HepG2 (cell line): ENCODE measurements at regions not wholly inside any gene's neighbourhood (a gene's known extent, or its start where the extent isn't known, plus 50 kb on each side); places are given as distances from the start of the nearest gene placed in this dataset.

ENCODE experiments used
- ATAC-seq: fragments of 200-7000 bp; cut with Tn5 transposase; 3 replicates; pipeline ENCODE4 v1.9.1; 2020; ENCODE audit warnings: mild to moderate bottlenecking, moderate library complexity
- BruUV-seq: library from RNA; stranded (reverse); fragments of 400-500 nt; replicated peaks from 2 replicates; lab custom pipeline; 2021; lab: Mats Ljungman, UMichigan
- CTCF ChIA-PET: fragments of 300-600 bp; formaldehyde crosslinking; extraction: SDS; loops from one replicate; lab custom pipeline; 2021; ENCODE audit warnings: low total read pairs, inconsistent platforms, low intra/inter-chr PET ratio; lab: Yijun Ruan, JAX
- POLR2A ChIA-PET: fragments of 350-600 bp; sonication (Branson Sonifier 250); formaldehyde crosslinking; loops from one replicate; lab custom pipeline; 2020; ENCODE audit warnings: antibody characterized with exemption, inconsistent platforms; lab: Yijun Ruan, JAX
- DNase-seq: peaks from one replicate; pipeline ENCODE4 v3.0.0-alpha.2; 2015; ENCODE audit warnings: low spot score
- FAIRE-seq: peaks from 3 replicates; lab custom pipeline; 2011; peaks lifted over from hg19 to GRCh38; lab: Jason Lieb, UNC
- H2AFZ ChIP-seq: one replicate; pipeline ENCODE4 v1.6.1; 2011; ENCODE audit warnings: low read length, inconsistent platforms
- H3K27ac ChIP-seq: fragments of 300-600 bp; 3 replicates; pipeline ENCODE4 v1.8.0; 2011; ENCODE audit warnings: mixed run types, mild to moderate bottlenecking, mixed read lengths, low read length, inconsistent platforms; ENCODE audit not compliant: insufficient read depth; ENCODE audit errors: extremely low read length
- H3K27me3 ChIP-seq, 2 experiments: fragments of 200-600 bp in 1 of 2; 2 replicates in 1 of 2; 3 replicates in 1 of 2; pipeline versions ENCODE4 v1.6.0 to v1.8.0; 2011; ENCODE audit warnings: low read length in 2 of 2, mild to moderate bottlenecking in 2 of 2, moderate library complexity in 2 of 2, inconsistent platforms in 1 of 2; ENCODE audit not compliant: insufficient read depth in 2 of 2, control insufficient read depth in 1 of 2
- H3K36me3 ChIP-seq, 2 experiments: fragments of 200-600 bp in 1 of 2; replicated peaks in 1 of 2; 2 replicates in 1 of 2; 3 replicates in 1 of 2; pipeline versions ENCODE4 v1.5.1 to v1.8.0; 2011; ENCODE audit warnings: low read length in 2 of 2, inconsistent platforms in 1 of 2; ENCODE audit not compliant: insufficient read depth in 2 of 2, control insufficient read depth in 1 of 2
- H3K4me1 ChIP-seq: 2 replicates; pipeline ENCODE4 v1.5.1; 2012; ENCODE audit warnings: low read length, inconsistent platforms; ENCODE audit not compliant: insufficient read depth
- H3K4me2 ChIP-seq: 2 replicates; pipeline ENCODE4 v1.6.0; 2011; ENCODE audit warnings: low read depth, low read length, inconsistent platforms
- H3K4me3 ChIP-seq, 3 experiments: fragments of 200-600 bp in 1 of 3; sonication (generic), shearing (Covaris generic) in 1 of 3; replicated peaks in 1 of 3; 2 replicates each; pipeline ENCODE4 v1.5.1; 2011 to 2016; ENCODE audit warnings: low read length in 3 of 3, inconsistent platforms in 2 of 3, low read depth in 2 of 3, mild to moderate bottlenecking in 2 of 3, control low read depth in 1 of 3, mixed read lengths in 1 of 3; ENCODE audit not compliant: insufficient read depth in 1 of 3
- H3K79me2 ChIP-seq: one replicate; pipeline ENCODE4 v1.6.1; 2011; ENCODE audit warnings: low read length, inconsistent platforms; ENCODE audit not compliant: insufficient read depth
- H3K9ac ChIP-seq: 2 replicates; pipeline ENCODE4 v1.6.0; 2011; ENCODE audit warnings: mild to moderate bottlenecking, low read depth, low read length, inconsistent platforms; ENCODE audit not compliant: insufficient read depth
- H3K9me3 ChIP-seq: 2 replicates; pipeline ENCODE4 v1.5.1; 2012; ENCODE audit warnings: mild to moderate bottlenecking, low read length
- H4K20me1 ChIP-seq: 2 replicates; pipeline ENCODE4 v1.6.0; 2011; ENCODE audit warnings: inconsistent platforms, mild to moderate bottlenecking, low read length, moderate library complexity; ENCODE audit not compliant: insufficient read depth
- AGO2 ChIP-seq: fragments of 200-400 bp; formaldehyde crosslinking; optimal IDR thresholded peaks from 2 replicates; pipeline ENCODE3; 2017; ENCODE audit warnings: mild to moderate bottlenecking, low read depth, low read length, moderate library complexity
- ASH2L ChIP-seq: fragments of 300-600, 200-600 bp; sonication (generic); IDR thresholded peaks from 2 replicates; pipeline ENCODE4 v1.7.0; 2017; ENCODE audit warnings: low read depth, mild to moderate bottlenecking, moderate library complexity, mixed read lengths, low read length; ENCODE audit not compliant: insufficient read length
- BCL6 ChIP-seq: IDR thresholded peaks from 2 replicates; pipeline ENCODE4 v1.6.1; 2016; ENCODE audit warnings: missing genetic modification reagents, missing compliant biosample characterization
- CEBPB ChIP-seq: IDR thresholded peaks from 2 replicates; pipeline ENCODE4 v1.6.1; 2011; ENCODE audit warnings: low read depth, low read length, improper control_type of control experiment, borderline replicate concordance
- CEBPG ChIP-seq: IDR thresholded peaks from 2 replicates; pipeline ENCODE4 v1.6.1; 2016
- ELF3 ChIP-seq: IDR thresholded peaks from 2 replicates; pipeline ENCODE4 v1.6.1; 2016; ENCODE audit warnings: missing genetic modification reagents, missing compliant biosample characterization
- KDM3A ChIP-seq: IDR thresholded peaks from 2 replicates; pipeline ENCODE4 v1.6.1; 2018; ENCODE audit warnings: low read depth, missing compliant biosample characterization
- PCBP1 ChIP-seq: fragments of 200-400 bp; formaldehyde crosslinking; IDR thresholded peaks from 2 replicates; pipeline ENCODE4 v1.6.1; 2017; ENCODE audit warnings: mild to moderate bottlenecking, low read depth, low read length, borderline replicate concordance
- PHF5A ChIP-seq: IDR thresholded peaks from one replicate; pipeline ENCODE4 v1.6.1; 2018; ENCODE audit warnings: low read depth, missing genetic modification reagents; ENCODE audit not compliant: unreplicated experiment
- RELA ChIP-seq: sonication (generic); formaldehyde crosslinking; IDR thresholded peaks from 2 replicates; pipeline ENCODE4 v1.4.0; 2020; ENCODE audit warnings: missing genetic modification reagents
- SIN3A ChIP-seq: IDR thresholded peaks from 2 replicates; pipeline ENCODE4 v1.6.1; 2011; ENCODE audit warnings: low read depth, mild to moderate bottlenecking, control low read depth, low read length, borderline replicate concordance
- SMAD1 ChIP-seq: sonication (generic); formaldehyde crosslinking; IDR thresholded peaks from 2 replicates; pipeline ENCODE4 v1.4.0; 2020; ENCODE audit warnings: missing genetic modification reagents, low read depth, mild to moderate bottlenecking, borderline replicate concordance
- SYNCRIP ChIP-seq: fragments of 200-400 bp; formaldehyde crosslinking; IDR thresholded peaks from 2 replicates; pipeline ENCODE4 v1.6.1; 2018; ENCODE audit warnings: mild to moderate bottlenecking, low read depth, low read length; ENCODE audit not compliant: insufficient read depth
- TMF1 ChIP-seq: sonication (generic); formaldehyde crosslinking; IDR thresholded peaks from 2 replicates; pipeline ENCODE4 v1.8.1; 2022; ENCODE audit warnings: low read depth, missing genetic modification reagents
- USF2 ChIP-seq, 2 experiments: sonication (generic) in 1 of 2; formaldehyde crosslinking in 1 of 2; IDR thresholded peaks; 2 replicates each; pipeline versions ENCODE4 v1.5.1 to v1.6.1; 2011 to 2020; ENCODE audit warnings: borderline replicate concordance in 1 of 2, low read depth in 1 of 2, low read length in 1 of 2, mild to moderate bottlenecking in 1 of 2, missing genetic modification reagents in 1 of 2, moderate library complexity in 1 of 2
- ZFP36L2 ChIP-seq: sonication (generic); formaldehyde crosslinking; IDR thresholded peaks from 2 replicates; pipeline ENCODE4 v1.4.0; 2020; ENCODE audit warnings: missing genetic modification reagents
- ZNF256 ChIP-seq: sonication (generic); formaldehyde crosslinking; conservative IDR thresholded peaks from 2 replicates; pipeline ENCODE4 v1.4.0; 2020; ENCODE audit warnings: missing genetic modification reagents
- ZNF317 ChIP-seq: sonication (generic); formaldehyde crosslinking; IDR thresholded peaks from 2 replicates; pipeline ENCODE4 v1.5.0; 2020; ENCODE audit warnings: mild to moderate bottlenecking, missing genetic modification reagents
- ZNF33B ChIP-seq: sonication (generic); formaldehyde crosslinking; IDR thresholded peaks from 2 replicates; pipeline ENCODE4 v1.5.1; 2020; ENCODE audit warnings: mild to moderate bottlenecking, missing genetic modification reagents
- ZNF468 ChIP-seq: sonication (generic); formaldehyde crosslinking; IDR thresholded peaks from 2 replicates; pipeline ENCODE4 v1.8.0; 2022; ENCODE audit warnings: mild to moderate bottlenecking, moderate library complexity, missing genetic modification reagents
- ZNF567 ChIP-seq: sonication (generic); formaldehyde crosslinking; IDR thresholded peaks from 2 replicates; pipeline ENCODE4 v1.8.1; 2023; ENCODE audit warnings: mild to moderate bottlenecking, missing genetic modification reagents, borderline replicate concordance
- ZNF652 ChIP-seq: IDR thresholded peaks from 2 replicates; pipeline ENCODE4 v1.6.1; 2016; ENCODE audit warnings: low read depth, borderline replicate concordance
- ZNF749 ChIP-seq: sonication (generic); formaldehyde crosslinking; IDR thresholded peaks from 2 replicates; pipeline ENCODE4 v1.8.0; 2022; ENCODE audit warnings: mild to moderate bottlenecking, missing genetic modification reagents, moderate library complexity, borderline replicate concordance
- WGBS: methylation state at CpG from one replicate; pipeline ENCODE4 v1.1.6; 2017; ENCODE audit warnings: low lambda C conversion rate; 5-methylcytosine and 5-hydroxymethylcytosine counted together
- in situ Hi-C: cut with HindIII; loops from 2 replicates; pipeline ENCODE4 v1.10.0; 2017; ENCODE audit warnings: low pct_unique_long_range_greater_than_20kb; ENCODE audit not compliant: extremely low pct_ligation_motif_present
- intact Hi-C: fragments of 100-400 bp; cut with micrococcal nuclease; formaldehyde crosslinking; loops from one replicate; pipeline ENCODE4 v1.10.0; 2022; ENCODE audit not compliant: unreplicated experiment

- TF ChIP-seq KDM3A (no peak), BCL6 (CRISPR knock-in tag) (no peak), SYNCRIP (no peak), SMAD1 (CRISPR knock-in tag) (no peak), USF2 (IDR thresholded peaks at IDR 0.05; ENCODE audit: low read depth, low read length) (no peak), USF2 (CRISPR knock-in tag; IDR thresholded peaks at IDR 0.05; ENCODE audit: borderline replicate concordance) (no peak), ASH2L (no peak)
Measured at GRCh38 chr7:25596443-25596842, 368.2 kb upstream of the NPVF start (continued).

- no TSS peak for BruUV-seq
- CTCF ChIA-PET, result no interaction called here
- ATAC-seq, result peak; percentile 74
Measured at GRCh38 chr7:25597946-25598345, 369.7 kb upstream of the NPVF start.

More at GRCh38 chr7:25597946-25598345, 369.7 kb upstream of the NPVF start:
- WGBS, result 3% methylated on average over 5 of the region's 5 CpGs
- POLR2A ChIA-PET, result no interaction called here
- H3K9me3 ChIP-seq, result no peaks in the 10 kb centered on the region
- no peak overlapping the region for H3K27ac ChIP-seq
- H3K4me2 ChIP-seq, result no peak overlapping the region
- no peak overlapping the region for H3K4me3 ChIP-seq
- H3K9ac ChIP-seq, result no peak overlapping the region
- H3K27me3 ChIP-seq, result peaks cover 0 to 3% of the 10 kb centered on the region in 2 experiments; a peak in 1 of 5 replicates
- no peak overlapping the region for H2AFZ ChIP-seq
- DNase-seq (peak; percentile 10), FAIRE-seq (no peak)
- no peaks in the 10 kb centered on the region for H4K20me1 ChIP-seq
- intact Hi-C loops, result no loop called here
- no peaks in the 10 kb centered on the region for H3K36me3 ChIP-seq
- in situ Hi-C loops, result no loop called here
- no peak for TF ChIP-seq PHF5A (CRISPR knock-in tag)
- TF ChIP-seq SIN3A, result no peak
- no peak for TF ChIP-seq ZNF749 (CRISPR knock-in tag)
- no peak for TF ChIP-seq ZNF567 (CRISPR knock-in tag)
- no peak for TF ChIP-seq TMF1 (CRISPR knock-in tag)
- peak; percentile 77 for TF ChIP-seq CEBPB
- no peak for TF ChIP-seq AGO2
- no peak for TF ChIP-seq ZNF468 (CRISPR knock-in tag)
- no peak for TF ChIP-seq RELA
- TF ChIP-seq ZNF652, result no peak
- no peak for TF ChIP-seq ZNF317 (CRISPR knock-in tag)
- 0 out of 2 replicates have a peak, but pooled peaks have one; percentile 14 for TF ChIP-seq ELF3
- no peak for TF ChIP-seq ZNF256 (CRISPR knock-in tag)
- no peak for TF ChIP-seq ZNF33B (CRISPR knock-in tag)
- TF ChIP-seq ZFP36L2 (CRISPR knock-in tag), result no peak
- no peak for TF ChIP-seq PCBP1
- 0 out of 2 replicates have a peak, but pooled peaks have one; percentile 22 for TF ChIP-seq CEBPG
- H3K4me1 ChIP-seq, result no peaks in the 10 kb centered on the region
- H3K79me2 ChIP-seq, result no peaks in the 10 kb centered on the region
